ENCODE measurements at regions not wholly inside any gene's neighbourhood (a gene's known extent, or its start where the extent isn't known, plus 50 kb on each side); places are given as distances from the start of the nearest gene placed in this dataset.
"Not testable (repeated sequence)": the region's sequence is repeated elsewhere in the genome, so short reads cannot be mapped to it uniquely, and the experiment has no call there.

DNA sequence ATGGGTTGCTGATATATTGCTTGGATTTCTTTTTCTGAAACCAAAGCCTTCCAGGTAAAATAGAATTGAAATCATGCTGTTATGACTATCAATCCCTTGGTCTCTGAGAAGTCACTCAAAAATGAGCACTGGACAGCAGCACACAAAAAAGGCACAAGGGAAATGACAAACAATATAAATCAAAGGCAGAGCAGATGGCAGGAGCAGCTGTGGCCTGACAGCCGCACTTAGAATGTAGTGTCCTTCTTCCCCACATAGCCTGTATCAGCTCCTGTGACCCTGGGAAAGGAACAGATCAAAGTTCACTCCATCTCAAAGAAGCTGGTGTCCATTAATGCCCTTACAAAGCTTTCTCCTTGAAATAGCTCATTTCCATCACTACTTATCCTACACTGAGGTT is 326.7 kb downstream of the SUCLG1 start:
- peak; percentile 29 for DNase-seq

- no peak for DNase-seq
Observed at GRCh38 chr2:84131278-84131830, 327.7 kb downstream of the SUCLG1 start.

- no peak for DNase-seq
Observed at GRCh38 chr2:84129018-84129417, 330.1 kb downstream of the SUCLG1 start.

- DNase-seq = not testable (repeated sequence)
Observed at GRCh38 chr2:84127812-84128211, 331.3 kb downstream of the SUCLG1 start.

- peak; percentile 41 for DNase-seq
Observed at GRCh38 chr2:84126530-84126929, 332.6 kb downstream of the SUCLG1 start.

DNA sequence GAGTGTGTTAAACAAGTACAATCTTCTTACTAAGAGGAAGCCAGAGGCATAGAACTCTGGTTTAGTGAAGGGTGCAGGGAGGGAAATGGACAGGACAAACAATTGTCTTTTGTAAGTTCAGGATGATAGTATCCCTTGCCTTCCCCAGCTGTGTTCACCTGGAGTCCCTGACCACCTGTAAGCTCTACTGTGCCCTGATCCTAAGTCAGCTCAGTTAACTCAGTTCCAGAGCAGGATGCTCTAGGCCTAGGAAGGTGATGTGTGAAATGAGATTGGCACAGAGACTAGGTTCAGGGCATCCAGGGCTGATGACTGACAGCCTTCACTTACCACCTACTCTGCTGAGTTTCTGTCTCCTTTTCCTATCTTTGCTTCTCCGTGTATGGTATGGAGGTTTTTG is 333.0 kb downstream of the SUCLG1 start:
- no peak for DNase-seq

DNA sequence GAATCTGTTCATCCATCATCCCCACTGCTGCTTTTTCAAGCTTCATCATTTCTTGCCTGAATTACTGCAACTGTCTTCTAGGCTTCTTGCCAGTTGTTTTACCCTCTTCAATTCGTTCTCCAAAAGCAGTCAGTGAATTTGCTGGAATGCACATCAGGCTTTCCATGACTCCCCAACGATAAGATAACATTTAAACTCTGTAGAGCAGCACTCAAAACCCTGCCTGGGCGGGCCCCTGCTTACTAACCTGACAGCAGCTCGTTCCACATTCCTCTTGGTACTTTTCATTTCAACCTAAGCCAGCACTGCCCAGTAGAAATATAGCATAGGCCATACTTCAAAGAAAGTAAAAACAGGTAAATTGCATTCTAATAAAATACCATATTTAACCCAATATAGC is 342.9 kb downstream of the SUCLG1 start:
- DNase-seq = no peak

- DNase-seq = no peak
Observed at GRCh38 chr2:84115173-84115857, 343.8 kb downstream of the SUCLG1 start.

GRCh38 chr2:84103816-84104527 is 355.1 kb downstream of the SUCLG1 start:
- DNase-seq = not testable (repeated sequence)

GRCh38 chr2:84102274-84102673 is 356.8 kb downstream of the SUCLG1 start:
- DNase-seq = no peak

DNA sequence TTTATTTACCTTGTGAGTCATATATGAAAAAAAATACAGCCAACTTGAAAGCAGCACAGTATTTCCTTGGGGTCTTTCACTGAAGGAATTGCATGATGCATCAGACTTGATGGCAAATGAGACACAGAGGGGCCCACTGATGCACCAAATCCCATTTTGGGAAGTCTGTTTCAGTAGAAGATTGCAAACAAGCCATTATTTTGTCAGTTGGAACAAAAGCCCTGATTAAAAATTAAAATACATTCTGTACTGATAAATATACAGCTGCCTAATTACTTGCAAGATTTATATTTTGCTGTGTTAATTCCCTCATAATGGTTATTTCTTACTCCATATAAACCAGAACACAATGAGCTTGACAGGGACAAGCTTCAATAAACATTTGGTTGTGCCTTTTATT is 370.4 kb downstream of the SUCLG1 start:
- DNase-seq = no peak

DNA sequence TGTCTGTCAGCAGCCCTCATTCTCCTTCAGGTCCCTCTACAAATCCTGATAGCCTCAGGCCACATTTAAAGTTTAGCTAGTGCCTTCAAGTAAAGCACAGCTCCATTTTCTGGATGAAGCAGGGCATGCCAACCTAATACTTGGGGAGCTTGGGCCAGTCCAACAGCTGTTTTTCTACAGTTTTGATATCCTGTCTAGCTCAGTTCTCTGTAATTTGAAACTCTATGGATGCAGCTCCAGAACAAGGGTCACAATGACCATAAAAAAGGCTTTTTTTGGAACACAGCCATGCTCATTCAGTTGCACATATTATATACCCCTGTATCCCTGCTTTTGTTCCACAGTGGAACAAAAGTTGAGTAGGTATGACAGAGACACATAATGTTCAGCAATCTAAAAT is 373.5 kb downstream of the SUCLG1 start:
- DNase-seq = peak; percentile 24

DNA sequence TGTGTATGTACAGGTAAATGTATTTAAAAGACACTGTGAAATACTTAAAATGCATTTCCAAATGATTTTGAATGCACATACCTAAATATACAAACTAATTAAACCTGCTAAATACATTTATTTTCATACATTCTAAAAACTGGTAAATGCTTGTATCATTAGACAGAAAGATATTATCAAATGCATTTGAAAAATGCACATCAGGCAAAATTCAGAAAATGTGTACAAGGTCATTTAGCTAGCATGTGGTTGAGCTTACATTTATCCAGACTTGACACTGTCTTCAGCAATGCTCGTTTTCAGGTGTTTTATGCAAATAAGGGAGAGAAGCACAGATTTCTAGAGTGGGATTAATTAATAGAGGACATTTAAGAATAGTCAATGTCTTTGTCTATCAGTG is 374.2 kb downstream of the SUCLG1 start:
- no peak for DNase-seq

DNA sequence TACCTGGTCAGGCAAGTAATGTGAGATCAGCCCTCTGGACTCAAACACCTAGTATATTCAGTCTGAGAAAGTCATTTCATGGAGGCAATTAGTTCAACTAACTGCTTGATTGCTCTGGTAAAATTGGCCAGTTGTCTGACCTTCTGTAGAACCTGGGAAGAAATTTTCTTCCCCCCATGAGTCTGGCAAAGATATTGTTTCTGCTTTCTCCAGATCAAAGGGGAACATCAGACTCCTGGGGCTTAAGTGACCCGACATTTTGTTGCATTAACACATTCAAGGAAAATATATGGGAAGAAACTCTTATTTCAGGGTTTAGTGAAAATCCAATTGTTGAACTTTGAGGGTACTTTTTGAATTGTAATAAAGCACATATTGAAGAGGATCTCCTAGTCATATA is 375.1 kb downstream of the SUCLG1 start:
- no peak for DNase-seq

DNA sequence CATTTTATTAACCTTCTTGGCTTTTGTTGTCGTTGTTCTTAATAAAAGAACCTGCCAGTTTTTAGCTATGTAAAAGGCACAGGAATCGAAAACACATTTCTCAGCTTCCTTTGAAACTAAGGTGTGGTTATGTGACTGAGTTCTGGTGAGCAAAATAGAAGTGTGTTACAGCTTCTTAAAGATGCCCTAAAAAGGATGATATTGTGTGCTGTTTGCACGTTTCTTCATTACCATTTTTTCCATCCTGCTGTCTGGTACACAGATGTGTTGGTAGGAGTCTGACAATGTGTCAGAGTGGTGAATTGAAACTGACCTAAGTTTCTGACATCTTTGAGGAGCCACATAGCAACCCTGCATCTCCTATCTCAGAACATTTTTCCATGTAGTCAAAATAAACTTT is 380.6 kb downstream of the SUCLG1 start:
- DNase-seq = no peak

GRCh38 chr2:84077496-84077895 is 381.6 kb downstream of the SUCLG1 start:
- DNase-seq = peak; percentile 52

DNA sequence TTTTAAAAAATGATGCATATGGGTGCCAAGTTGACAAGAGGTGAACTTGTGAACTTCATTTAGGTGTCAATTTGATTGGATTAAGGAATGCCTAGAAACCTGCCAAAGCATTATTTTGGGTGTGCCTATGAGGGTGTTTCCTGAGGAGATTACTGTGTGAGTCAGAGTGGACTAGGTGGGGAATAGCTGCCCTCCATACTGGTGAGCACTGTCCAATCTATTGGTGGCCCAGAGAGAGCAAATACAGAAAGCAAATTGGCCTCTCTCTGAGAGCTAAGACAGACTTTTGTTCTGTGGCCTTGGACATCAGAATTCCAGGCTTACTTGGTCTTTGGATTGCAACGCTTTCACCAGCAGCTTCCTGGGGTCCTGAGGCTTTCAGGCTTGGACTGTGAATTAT is 388.0 kb downstream of the SUCLG1 start:
- DNase-seq = no peak

DNA sequence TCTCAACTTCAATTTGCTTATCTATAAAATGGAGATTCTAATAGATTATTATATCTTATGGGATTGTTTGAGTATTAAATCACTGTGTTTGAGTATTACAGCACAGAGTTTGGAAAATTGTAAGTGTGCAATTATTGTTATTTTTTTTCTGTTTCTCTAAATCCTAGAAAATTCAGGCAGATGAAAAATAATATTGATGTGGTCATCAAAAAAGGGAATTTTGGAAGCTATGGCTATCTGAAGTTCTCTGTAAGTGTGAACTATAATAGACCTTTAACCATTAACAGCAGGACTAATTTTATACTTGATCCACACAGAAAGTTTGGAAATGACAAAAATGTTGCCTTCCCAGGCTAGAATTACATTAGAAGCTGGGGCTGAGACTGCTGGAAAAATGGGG is 393.2 kb downstream of the SUCLG1 start:
- no peak for DNase-seq

DNA sequence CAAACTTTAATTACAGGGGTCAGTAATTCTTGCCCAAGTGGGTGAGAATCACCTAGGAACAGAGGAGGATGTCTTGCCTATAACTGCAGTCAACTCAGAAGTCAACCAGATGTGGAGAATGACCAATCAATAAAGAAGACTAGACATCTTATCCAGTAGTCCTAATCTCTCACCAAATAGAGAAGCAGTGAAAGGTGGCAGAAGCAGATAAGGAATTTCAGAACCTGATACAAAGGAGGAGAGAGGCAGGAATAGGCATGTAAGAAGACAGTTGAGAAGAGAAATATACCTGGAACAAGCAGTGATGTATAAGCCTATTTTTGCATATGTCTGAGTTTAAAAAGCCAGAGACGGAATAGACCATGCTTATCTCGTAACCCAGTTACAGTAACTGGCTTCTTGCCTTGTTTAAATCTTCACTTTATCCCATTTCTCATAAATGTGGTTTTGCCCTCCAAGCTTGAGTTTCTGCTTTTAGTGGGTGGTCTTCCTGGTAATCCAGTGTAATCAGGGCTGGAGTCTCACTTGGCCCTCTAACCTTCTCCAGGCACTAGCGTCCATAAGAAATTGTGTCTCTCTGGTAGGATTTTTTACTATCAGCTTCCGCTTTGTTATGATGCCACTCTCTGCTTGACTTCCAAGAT is 401.0 kb downstream of the SUCLG1 start:
- DNase-seq = no peak

- no peak for DNase-seq
Observed at GRCh38 chr2:84055816-84056215, 403.3 kb downstream of the SUCLG1 start.

GRCh38 chr2:84054577-84054976 is 404.5 kb downstream of the SUCLG1 start:
- DNase-seq = not testable (repeated sequence)

DNA sequence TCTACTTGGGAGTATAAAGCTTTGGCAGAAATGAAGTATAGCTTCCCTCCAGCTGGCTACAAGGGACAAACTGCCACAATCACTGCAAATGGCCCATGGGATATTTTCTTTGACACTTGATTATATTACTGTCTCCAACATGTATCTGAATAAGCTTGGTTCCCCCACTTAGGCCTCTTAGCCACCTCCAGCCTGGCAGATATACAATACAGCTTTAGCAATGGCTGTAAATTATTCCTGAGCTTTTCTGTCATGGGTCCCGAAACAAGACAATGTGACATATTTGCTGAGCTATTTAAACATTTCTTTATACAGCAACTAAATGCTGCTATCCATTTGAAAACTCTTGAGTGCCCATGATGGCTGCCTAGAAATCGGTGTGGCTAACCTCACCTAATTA is 406.2 kb downstream of the SUCLG1 start:
- DNase-seq = no peak

DNA sequence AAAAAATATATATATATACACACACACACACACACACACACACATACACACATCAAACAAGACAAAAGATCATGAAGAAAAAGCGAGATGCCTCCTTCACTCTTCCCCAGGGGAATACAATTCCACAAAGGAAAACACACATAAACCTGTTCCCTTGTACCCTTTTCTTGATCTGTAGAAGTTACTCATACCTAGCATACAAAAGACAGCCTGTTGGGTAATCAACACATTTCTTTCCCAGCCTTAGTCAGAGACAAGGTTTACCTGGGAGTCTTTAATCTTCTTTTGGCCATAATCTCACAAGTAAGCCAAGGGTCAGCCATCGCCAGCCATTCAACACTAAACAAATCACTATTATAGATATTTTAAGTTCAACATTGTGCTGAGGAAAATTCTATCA is 407.0 kb downstream of the SUCLG1 start:
- no peak for DNase-seq

All from tongue (tissue), 1 donor.